Body of pancreas (tissue), 4 donors: ENCODE measurements at regions not wholly inside any gene's neighbourhood (a gene's known extent, or its start where the extent isn't known, plus 50 kb on each side); places are given as distances from the start of the nearest gene placed in this dataset.
A peak's percentile ranks its signal among the peaks of the same experiment; 100 is the strongest.

Experiments
- ATAC-seq: fragments of 150-250 bp; one replicate; pipeline ENCODE4 v1.9.1; 2016
- DNase-seq, 4 donors: peaks; one replicate each; pipeline ENCODE4 v3.0.0-alpha.2; 2019
- H3K27ac ChIP-seq, 4 donors: fragments of 200-600 bp; sonication (generic); 1 replicate in 3 of 4; 2 replicates in 1 of 4; pipeline versions ENCODE4 v1.5.1 to v1.6.1; 2016 to 2019; ENCODE audit warnings: mild to moderate bottlenecking in 1 of 4, mixed read lengths in 1 of 4, moderate library complexity in 1 of 4
- H3K27me3 ChIP-seq, 2 donors: fragments of 200-600 bp; sonication (generic); one replicate each; pipeline ENCODE4 v1.6.0; 2016; ENCODE audit warnings: mild to moderate bottlenecking in 1 of 2
- H3K36me3 ChIP-seq, 2 donors: fragments of 200-600 bp; sonication (generic); replicated peaks in 1 of 2; 2 replicates each; pipeline ENCODE4 v1.5.1; 2016; ENCODE audit warnings: low read depth in 2 of 2; ENCODE audit not compliant: insufficient read depth in 1 of 2
- H3K4me1 ChIP-seq: fragments of 200-600 bp; sonication (generic); one replicate; pipeline ENCODE4 v1.6.0; 2016
- H3K4me3 ChIP-seq, 2 donors: fragments of 200-600 bp; sonication (generic); 1 replicate in 1 of 2; 2 replicates in 1 of 2; pipeline ENCODE4 v1.5.1; 2016 to 2019
- H3K9me3 ChIP-seq, 3 donors: fragments of 200-600 bp; sonication (generic); 1 replicate in 2 of 3; 2 replicates in 1 of 3; pipeline ENCODE4 v1.5.1; 2016
- CTCF ChIP-seq, 7 experiments: fragments of 450-650 bp in 4 of 7; fragments of 200-600 bp in 3 of 7; sonication (generic) in 3 of 7; IDR thresholded peaks; one replicate each; pipeline ENCODE4 v1.5.1; 2016 to 2019; ENCODE audit warnings: antibody characterized with exemption in 7 of 7
- POLR2A ChIP-seq, 3 donors: fragments of 450-650 bp; IDR thresholded peaks; one replicate each; pipeline ENCODE4 v1.6.1; 2016; ENCODE audit warnings: antibody characterized with exemption in 3 of 3, mild to moderate bottlenecking in 2 of 3
- WGBS, 2 donors: methylation state at CpG; one replicate each; pipeline ENCODE4 v1.1.5; 2017; 5-methylcytosine and 5-hydroxymethylcytosine counted together
- intact Hi-C: fragments of 100-400 bp; cut with DNase I; formaldehyde crosslinking; loops from one replicate; pipeline ENCODE4 v1.15.1; 2023

DNA sequence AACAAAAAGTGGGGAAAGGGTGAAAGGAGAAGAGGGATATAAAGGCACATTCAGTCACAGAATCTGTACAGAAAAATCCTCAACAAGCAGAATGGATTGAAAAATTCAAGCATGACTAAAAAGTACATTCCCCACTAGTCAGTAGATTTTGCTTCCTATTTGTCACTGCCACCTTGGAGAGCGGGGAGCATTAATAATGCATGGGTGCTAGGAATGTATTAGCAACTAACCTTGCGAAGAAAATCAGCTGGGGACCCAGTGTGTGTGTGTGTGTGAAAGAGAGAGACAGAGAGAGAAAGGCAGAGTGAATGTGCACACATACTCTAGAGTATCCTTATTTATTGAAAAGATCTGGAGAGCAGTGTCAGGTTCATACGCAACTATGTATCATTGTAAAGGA is 968.7 kb upstream of the ZEB2 start:
- Histone ChIP-seq H3K9me3 (no peaks in the 10 kb centered on the region), H3K27me3 (no peaks in the 10 kb centered on the region), H3K4me3 (no peak overlapping the region), H3K36me3 (no peaks in the 10 kb centered on the region), H3K27ac (no peak overlapping the region), H3K4me1 (no peaks in the 10 kb centered on the region)
- TF ChIP-seq POLR2A (IDR thresholded peaks at IDR 0.05) (no peak), CTCF (IDR thresholded peaks at IDR 0.05) (no peak)
- intact Hi-C loops = no loop called here
- DNase-seq (no peak), ATAC-seq (no peak)
- 90 to 91% methylated on average over 3 of the region's 3 CpGs for WGBS, 2 donors

GRCh38 chr2:145484448-145485097 is 964.7 kb upstream of the ZEB2 start:
- intact Hi-C loops = no loop called here
- no peaks in the 10 kb centered on the region for H3K36me3 ChIP-seq
- H3K9me3 ChIP-seq = no peaks in the 10 kb centered on the region
- no peak overlapping the region for H3K4me3 ChIP-seq
- H3K27me3 ChIP-seq = no peaks in the 10 kb centered on the region
- no peaks in the 10 kb centered on the region for H3K4me1 ChIP-seq
- TF ChIP-seq CTCF (IDR thresholded peaks at IDR 0.05) (peak in 4 of 7 experiments; percentile 30 to 44 (median 34)), POLR2A (IDR thresholded peaks at IDR 0.05) (no peak)
- no peak for DNase-seq
- H3K27ac ChIP-seq = no peak overlapping the region
- no peak for ATAC-seq

GRCh38 chr2:145483854-145484253 is 963.9 kb upstream of the ZEB2 start:
- Histone ChIP-seq H3K27me3 (no peaks in the 10 kb centered on the region), H3K27ac (no peak overlapping the region), H3K9me3 (no peaks in the 10 kb centered on the region), H3K4me1 (no peaks in the 10 kb centered on the region), H3K36me3 (no peaks in the 10 kb centered on the region), H3K4me3 (no peak overlapping the region)
- intact Hi-C loops = no loop called here
- ATAC-seq (no peak), DNase-seq (no peak)
- 64 to 80% methylated on average over 3 of the region's 3 CpGs for WGBS, 2 donors
- TF ChIP-seq POLR2A (IDR thresholded peaks at IDR 0.05) (no peak), CTCF (IDR thresholded peaks at IDR 0.05) (no peak)

DNA sequence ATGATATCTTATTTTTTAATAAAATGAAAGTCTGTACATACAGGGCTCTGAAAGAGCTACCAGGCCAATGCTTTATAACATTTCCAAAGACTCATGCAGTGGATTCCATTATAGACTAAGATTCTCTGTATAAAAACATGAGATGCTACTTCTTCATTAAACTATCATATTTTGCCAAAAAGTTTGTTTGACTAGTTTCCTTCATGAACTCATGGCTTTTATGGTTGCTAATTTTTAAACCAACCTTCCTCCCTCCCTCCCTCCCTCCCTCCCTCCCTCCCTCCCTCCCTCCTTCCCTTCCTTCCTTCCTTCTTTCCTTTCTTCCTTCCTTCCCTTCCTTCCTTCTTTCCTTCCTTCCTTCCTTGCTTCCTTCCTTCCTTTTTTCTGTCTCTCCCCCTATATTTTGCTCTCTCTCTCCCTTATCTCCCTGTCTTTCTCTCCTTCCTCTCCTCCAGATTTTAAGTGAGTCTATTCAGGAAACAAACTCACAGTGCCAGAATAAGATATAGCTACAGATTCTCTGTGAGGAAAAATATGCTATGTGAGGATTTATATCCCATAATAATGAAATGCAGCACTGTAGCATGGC is 961.5 kb upstream of the ZEB2 start:
- ATAC-seq (no peak), DNase-seq (no peak)
- no peaks in the 10 kb centered on the region for H3K27me3 ChIP-seq
- H3K4me1 ChIP-seq = no peaks in the 10 kb centered on the region
- H3K36me3 ChIP-seq = no peaks in the 10 kb centered on the region
- no peak overlapping the region for H3K27ac ChIP-seq
- TF ChIP-seq CTCF (IDR thresholded peaks at IDR 0.05) (no peak), POLR2A (IDR thresholded peaks at IDR 0.05) (no peak)
- no peaks in the 10 kb centered on the region for H3K9me3 ChIP-seq
- intact Hi-C loops = no loop called here
- no peak overlapping the region for H3K4me3 ChIP-seq

DNA sequence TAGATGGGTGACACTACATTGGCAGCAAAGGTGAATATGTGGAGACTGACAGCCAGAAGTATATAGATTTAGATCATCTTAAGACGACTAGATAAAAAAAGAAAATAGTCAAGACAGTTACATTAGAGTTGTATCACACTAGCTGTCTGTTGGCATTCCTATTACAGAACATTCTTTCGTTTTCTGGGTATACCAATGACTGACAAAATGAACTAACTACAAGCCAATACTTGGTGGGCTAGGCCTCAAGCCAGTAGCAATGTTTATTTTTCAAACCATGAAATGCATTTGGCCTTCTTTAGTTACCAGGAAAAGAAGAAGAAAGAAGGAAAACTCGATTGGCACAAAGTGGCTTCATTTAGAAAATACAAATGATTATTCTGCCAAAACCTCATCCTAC is 944.9 kb upstream of the ZEB2 start:
- ATAC-seq = no peak
- WGBS, 2 donors = 67 to 70% methylated on average over 3 of the region's 3 CpGs
- intact Hi-C loops = no loop called here

More for the DNA sequence above, 944.9 kb upstream of the ZEB2 start:
- no peak overlapping the region for H3K27ac ChIP-seq
- no peaks in the 10 kb centered on the region for H3K36me3 ChIP-seq
- TF ChIP-seq POLR2A (IDR thresholded peaks at IDR 0.05) = no peak
- no peak for TF ChIP-seq CTCF (IDR thresholded peaks at IDR 0.05)
- DNase-seq = no peak
- H3K4me3 ChIP-seq = no peak overlapping the region
- no peaks in the 10 kb centered on the region for H3K27me3 ChIP-seq
- no peaks in the 10 kb centered on the region for H3K9me3 ChIP-seq
- no peaks in the 10 kb centered on the region for H3K4me1 ChIP-seq
